MCF 10A (cell line): ENCODE measurements at regions not wholly inside any gene's neighbourhood (a gene's known extent, or its start where the extent isn't known, plus 50 kb on each side); places are given as distances from the start of the nearest gene placed in this dataset.
"Not testable (repeated sequence)": the region's sequence is repeated elsewhere in the genome, so short reads cannot be mapped to it uniquely, and the experiment has no call there.

Experiments
- BruUV-seq: library from RNA; stranded (reverse); fragments of 400-500 nt; replicated peaks from 2 replicates; lab custom pipeline; 2021; lab: Mats Ljungman, UMichigan
- CTCF ChIA-PET: fragments of 300-600 bp; sonication (Branson Sonifier 250); formaldehyde crosslinking; extraction: SDS; loops from one replicate; lab custom pipeline; 2021; ENCODE audit warnings: antibody characterized with exemption, inconsistent platforms; lab: Yijun Ruan, JAX
- POLR2A ChIA-PET: fragments of 300-600, 350-650 bp; sonication (Branson Sonifier 250); formaldehyde crosslinking; extraction: SDS; loops from one replicate; lab custom pipeline; 2020; ENCODE audit warnings: antibody characterized with exemption, inconsistent platforms; lab: Yijun Ruan, JAX
- DNase-seq: peaks from one replicate; pipeline ENCODE4 v3.0.0-alpha.2; 2018; ENCODE audit not compliant: unreplicated experiment
- H3K27ac Mint-ChIP-seq: one replicate; pipeline ENCODE4 v1.8.0; 2022; ENCODE audit warnings: mild to moderate bottlenecking, low read depth, mixed read lengths; ENCODE audit not compliant: unreplicated experiment
- H3K27me3 Mint-ChIP-seq: one replicate; pipeline ENCODE4 v1.8.0; 2022; ENCODE audit warnings: mixed read lengths; ENCODE audit not compliant: insufficient read depth, unreplicated experiment
- H3K36me3 Mint-ChIP-seq: one replicate; pipeline ENCODE4 v1.8.0; 2022; ENCODE audit warnings: mild to moderate bottlenecking, moderate library complexity, mixed read lengths; ENCODE audit not compliant: insufficient read depth, unreplicated experiment
- H3K4me1 Mint-ChIP-seq: one replicate; pipeline ENCODE4 v1.8.0; 2022; ENCODE audit warnings: mixed read lengths; ENCODE audit not compliant: insufficient read depth, unreplicated experiment
- H3K4me3 Mint-ChIP-seq: one replicate; pipeline ENCODE4 v1.8.0; 2022; ENCODE audit warnings: mild to moderate bottlenecking, moderate library complexity, mixed read lengths; ENCODE audit not compliant: unreplicated experiment
- H3K9me3 Mint-ChIP-seq: one replicate; pipeline ENCODE4 v1.8.0; 2022; ENCODE audit warnings: mixed read lengths; ENCODE audit not compliant: unreplicated experiment
- intact Hi-C: fragments of 100-400 bp; cut with micrococcal nuclease; formaldehyde crosslinking; loops from 2 replicates; pipeline ENCODE4 v1.14.1; 2022
- TF ChIP-seq, protein P1 (sequence below): fragments of 200-600 bp; IDR thresholded peaks from one replicate; pipeline ENCODE4 v1.8.0; 2022; ENCODE audit warnings: antibody characterized with exemption, mild to moderate bottlenecking; ENCODE audit not compliant: unreplicated experiment

GRCh38 chr5:27130587-27130986, 92.2 kb upstream of the CDH9 start:
- POLR2A ChIA-PET: no interaction called here
- TF ChIP-seq, protein P1, sequence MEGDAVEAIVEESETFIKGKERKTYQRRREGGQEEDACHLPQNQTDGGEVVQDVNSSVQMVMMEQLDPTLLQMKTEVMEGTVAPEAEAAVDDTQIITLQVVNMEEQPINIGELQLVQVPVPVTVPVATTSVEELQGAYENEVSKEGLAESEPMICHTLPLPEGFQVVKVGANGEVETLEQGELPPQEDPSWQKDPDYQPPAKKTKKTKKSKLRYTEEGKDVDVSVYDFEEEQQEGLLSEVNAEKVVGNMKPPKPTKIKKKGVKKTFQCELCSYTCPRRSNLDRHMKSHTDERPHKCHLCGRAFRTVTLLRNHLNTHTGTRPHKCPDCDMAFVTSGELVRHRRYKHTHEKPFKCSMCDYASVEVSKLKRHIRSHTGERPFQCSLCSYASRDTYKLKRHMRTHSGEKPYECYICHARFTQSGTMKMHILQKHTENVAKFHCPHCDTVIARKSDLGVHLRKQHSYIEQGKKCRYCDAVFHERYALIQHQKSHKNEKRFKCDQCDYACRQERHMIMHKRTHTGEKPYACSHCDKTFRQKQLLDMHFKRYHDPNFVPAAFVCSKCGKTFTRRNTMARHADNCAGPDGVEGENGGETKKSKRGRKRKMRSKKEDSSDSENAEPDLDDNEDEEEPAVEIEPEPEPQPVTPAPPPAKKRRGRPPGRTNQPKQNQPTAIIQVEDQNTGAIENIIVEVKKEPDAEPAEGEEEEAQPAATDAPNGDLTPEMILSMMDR: no peak
- CTCF ChIA-PET: interaction anchor here (0.6 to 0.7 kb wide), 3 partner anchors 67 to 724 kb away, joined by 3 to 4 read pairs (median 4); no protein-coding TSS in a partner anchor
- BruUV-seq: no TSS peak
- intact Hi-C loops: no loop called here
- no peak overlapping the region for H3K4me3 Mint-ChIP-seq
- H3K27ac Mint-ChIP-seq: no peak overlapping the region
- DNase-seq: no peak
- H3K36me3 Mint-ChIP-seq: no peaks in the 10 kb centered on the region
- peaks cover 7% of the 10 kb centered on the region for H3K9me3 Mint-ChIP-seq
- H3K27me3 Mint-ChIP-seq: no peaks in the 10 kb centered on the region
- H3K4me1 Mint-ChIP-seq: peaks cover 5% of the 10 kb centered on the region

- no peak for DNase-seq
- peaks cover 5% of the 10 kb centered on the region for H3K4me1 Mint-ChIP-seq
- no TSS peak for BruUV-seq
- H3K9me3 Mint-ChIP-seq: peaks cover 7% of the 10 kb centered on the region
- CTCF ChIA-PET: interaction anchor here (0.6 to 0.7 kb wide), 3 partner anchors 46 to 66 kb away, joined by 3 to 4 read pairs (median 3); no protein-coding TSS in a partner anchor
- no peak overlapping the region for H3K4me3 Mint-ChIP-seq
- no peaks in the 10 kb centered on the region for H3K27me3 Mint-ChIP-seq
- no peaks in the 10 kb centered on the region for H3K36me3 Mint-ChIP-seq
- no peak overlapping the region for H3K27ac Mint-ChIP-seq
- intact Hi-C loops: no loop called here
- TF ChIP-seq, protein P1: no peak
- POLR2A ChIA-PET: no interaction called here
These were observed 91.5 kb upstream of the CDH9 start for GRCh38 chr5:27129926-27130325.

GRCh38 chr5:27125856-27126255, 87.5 kb upstream of the CDH9 start:
- Mint-ChIP-seq H3K27me3 (no peaks in the 10 kb centered on the region), H3K4me3 (no peak overlapping the region), H3K36me3 (no peaks in the 10 kb centered on the region), H3K27ac (no peak overlapping the region), H3K9me3 (peaks cover 7% of the 10 kb centered on the region), H3K4me1 (peaks cover 5% of the 10 kb centered on the region)
- no peak for DNase-seq
- ChIA-PET POLR2A (no interaction called here), CTCF (no interaction called here)
- TF ChIP-seq, protein P1: no peak
- intact Hi-C loops: no loop called here
- no TSS peak for BruUV-seq

GRCh38 chr5:27124590-27124989, 86.2 kb upstream of the CDH9 start:
- no peak overlapping the region for H3K27ac Mint-ChIP-seq
- H3K4me3 Mint-ChIP-seq: no peak overlapping the region
- intact Hi-C loops: no loop called here
- peak; percentile 45 for DNase-seq
- BruUV-seq: no TSS peak
- H3K36me3 Mint-ChIP-seq: no peaks in the 10 kb centered on the region
- ChIA-PET POLR2A (no interaction called here), CTCF (interaction anchor here (0.7 to 1.4 kb wide), 5 partner anchors 12 to 888 kb away, joined by 3 to 4 read pairs (median 3); no protein-coding TSS in a partner anchor)
- TF ChIP-seq, protein P1: peak; percentile 42
- H3K9me3 Mint-ChIP-seq: peaks cover 7% of the 10 kb centered on the region
- no peaks in the 10 kb centered on the region for H3K27me3 Mint-ChIP-seq
- peaks cover 5% of the 10 kb centered on the region for H3K4me1 Mint-ChIP-seq

DNA sequence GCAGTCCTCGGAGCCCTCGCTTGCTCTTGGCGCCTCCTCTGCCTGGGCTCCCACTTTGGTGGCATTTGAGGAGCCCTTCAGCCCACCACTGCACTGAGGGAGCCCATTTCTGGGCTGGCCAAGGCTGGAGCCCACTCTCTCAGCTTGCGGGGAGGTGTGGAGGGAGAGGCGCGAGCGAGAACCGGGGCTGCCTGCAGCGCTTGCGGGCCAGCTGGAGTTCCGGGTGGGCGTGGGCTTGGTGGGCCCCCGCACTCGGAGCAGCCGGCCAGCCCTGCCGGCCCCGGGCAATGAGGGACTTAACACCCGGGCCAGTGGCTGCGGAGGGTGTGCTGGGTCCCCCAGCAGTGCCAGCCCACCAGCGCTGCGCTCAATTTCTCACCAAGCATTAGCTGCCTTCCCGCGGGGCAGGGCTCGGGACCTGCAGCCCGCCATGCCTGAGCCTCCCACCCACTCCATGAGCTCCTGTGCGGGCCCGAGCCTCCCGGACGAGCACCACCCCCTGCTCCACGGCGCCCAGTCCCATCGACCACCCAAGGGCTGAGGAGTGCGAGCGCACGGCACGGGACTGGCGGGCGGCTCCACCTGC, 81.4 kb upstream of the CDH9 start:
- H3K27ac Mint-ChIP-seq, BruUV-seq, CTCF ChIA-PET, H3K9me3 Mint-ChIP-seq, intact Hi-C loops, H3K4me1 Mint-ChIP-seq, H3K4me3 Mint-ChIP-seq, POLR2A ChIA-PET, H3K36me3 Mint-ChIP-seq, H3K27me3 Mint-ChIP-seq, DNase-seq: not testable (repeated sequence)
